ENCODE measurements at regions not wholly inside any gene's neighbourhood (a gene's known extent, or its start where the extent isn't known, plus 50 kb on each side); places are given as distances from the start of the nearest gene placed in this dataset.

DNA sequence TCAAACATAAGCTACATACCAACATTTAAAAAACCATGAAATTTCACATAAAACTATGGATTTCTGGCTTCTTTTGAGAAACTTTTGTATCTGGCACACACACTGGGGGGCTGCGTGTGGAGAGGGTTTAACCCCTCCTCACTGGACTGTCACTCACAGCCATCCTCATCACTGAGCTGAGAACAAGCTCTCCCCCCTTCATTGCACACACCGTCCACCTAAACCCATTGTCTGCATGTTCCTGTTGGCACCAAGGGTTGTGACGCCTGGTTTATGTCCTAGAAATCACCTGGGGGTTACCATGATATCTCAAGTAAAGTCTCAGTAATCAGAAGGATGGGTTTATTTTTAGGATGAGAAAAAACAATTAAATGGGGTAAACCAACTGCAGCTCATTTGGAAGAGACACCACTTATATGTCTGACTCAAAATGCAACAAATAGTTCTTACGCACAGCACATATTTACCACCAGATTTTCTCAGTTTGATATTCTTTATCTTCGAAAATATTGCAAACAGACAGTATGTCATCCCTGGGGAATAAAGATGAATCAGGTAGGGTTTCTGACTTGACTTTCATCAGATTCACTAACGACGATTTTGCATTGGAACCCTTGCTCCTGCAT, 218.5 kb upstream of the KLF6 start:
- no peak for DNase-seq (ENCODE audit: low read depth in 2 of 2)

- DNase-seq (ENCODE audit: low read depth in 2 of 2), result no peak
Observed at GRCh38 chr10:4001811-4002210, 216.8 kb upstream of the KLF6 start.

GRCh38 chr10:3999642-4000041, 214.6 kb upstream of the KLF6 start:
- DNase-seq (ENCODE audit: low read depth in 2 of 2), result no peak

DNA sequence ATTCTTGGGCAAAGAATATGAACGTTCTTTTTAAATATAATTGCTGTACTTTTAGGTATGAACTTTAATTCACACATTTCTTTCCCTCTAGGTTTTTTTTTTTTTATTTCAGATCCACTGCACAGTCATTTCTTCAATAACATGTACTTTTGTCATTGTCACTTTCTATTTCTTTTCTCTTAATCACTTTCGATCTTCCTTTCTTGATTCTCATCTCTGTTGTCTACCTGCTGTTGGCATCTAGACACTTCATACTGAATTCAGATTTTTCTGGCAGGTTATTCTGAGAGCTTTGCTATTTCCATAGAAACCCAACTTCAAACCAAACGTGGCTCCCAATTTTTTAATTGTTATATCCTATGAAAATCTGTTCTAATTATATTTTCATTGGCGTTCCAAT, 211.7 kb upstream of the KLF6 start:
- DNase-seq (ENCODE audit: low read depth in 2 of 2), result no peak

- DNase-seq (ENCODE audit: low read depth in 2 of 2), result peak; percentile 40 to 50
Observed at GRCh38 chr10:3995302-3996210, 210.5 kb upstream of the KLF6 start.

- DNase-seq (ENCODE audit: low read depth in 2 of 2), result peak; percentile 36 to 52
Observed at GRCh38 chr10:3992382-3993178, 207.6 kb upstream of the KLF6 start.

DNA sequence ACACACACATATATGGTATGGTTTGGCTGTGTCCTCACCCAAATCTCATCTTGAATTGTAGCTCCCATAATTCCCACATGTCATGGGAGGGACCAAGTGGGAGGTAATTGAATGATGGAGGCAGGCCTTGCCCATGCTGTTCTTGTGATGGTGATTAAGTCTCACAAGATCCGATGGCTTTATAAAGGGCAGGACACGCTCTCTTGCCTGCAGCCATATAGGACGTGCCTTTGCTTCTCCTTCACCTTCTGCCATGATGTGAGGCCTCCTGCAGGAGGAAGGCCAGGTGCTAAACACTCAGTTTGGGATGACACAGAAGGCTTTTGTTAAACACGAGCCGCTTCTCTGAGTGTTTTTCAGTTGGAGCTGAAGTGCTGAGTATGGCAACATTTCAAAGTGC, 205.3 kb upstream of the KLF6 start:
- DNase-seq (ENCODE audit: low read depth in 2 of 2), result no peak

GRCh38 chr10:3987143-3987974, 202.3 kb upstream of the KLF6 start:
- DNase-seq (ENCODE audit: low read depth in 2 of 2), result no peak

DNA sequence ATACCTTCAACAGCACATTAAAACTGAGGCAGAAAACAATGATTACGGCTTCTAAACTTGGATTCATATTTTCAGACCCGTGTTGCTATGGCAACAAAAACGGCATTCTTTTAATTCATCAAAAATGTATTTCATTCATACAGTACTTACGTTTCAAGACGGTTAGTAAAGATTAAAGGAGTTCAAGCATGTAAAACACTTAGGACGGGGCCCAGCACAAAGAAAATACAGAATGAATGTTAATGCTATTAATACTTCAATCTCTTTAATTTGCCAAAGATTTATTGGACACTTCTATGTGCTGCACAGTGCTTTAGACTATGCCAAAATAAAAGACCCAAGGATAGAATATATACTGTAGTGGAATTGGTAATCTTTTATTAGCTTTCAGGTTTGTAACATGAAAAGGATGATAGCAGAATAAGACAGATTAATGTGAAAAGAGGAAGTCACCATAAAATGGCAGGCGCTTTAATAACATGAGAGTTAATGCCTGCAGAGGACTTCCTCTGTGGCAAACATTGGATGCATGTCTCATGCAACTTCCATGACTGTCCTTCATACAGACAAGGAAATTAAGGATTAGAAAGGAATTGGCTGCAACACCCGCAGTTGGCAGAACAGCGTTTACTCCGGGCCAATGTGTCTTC, 201.6 kb upstream of the KLF6 start:
- DNase-seq (ENCODE audit: low read depth in 2 of 2), result no peak

DNA sequence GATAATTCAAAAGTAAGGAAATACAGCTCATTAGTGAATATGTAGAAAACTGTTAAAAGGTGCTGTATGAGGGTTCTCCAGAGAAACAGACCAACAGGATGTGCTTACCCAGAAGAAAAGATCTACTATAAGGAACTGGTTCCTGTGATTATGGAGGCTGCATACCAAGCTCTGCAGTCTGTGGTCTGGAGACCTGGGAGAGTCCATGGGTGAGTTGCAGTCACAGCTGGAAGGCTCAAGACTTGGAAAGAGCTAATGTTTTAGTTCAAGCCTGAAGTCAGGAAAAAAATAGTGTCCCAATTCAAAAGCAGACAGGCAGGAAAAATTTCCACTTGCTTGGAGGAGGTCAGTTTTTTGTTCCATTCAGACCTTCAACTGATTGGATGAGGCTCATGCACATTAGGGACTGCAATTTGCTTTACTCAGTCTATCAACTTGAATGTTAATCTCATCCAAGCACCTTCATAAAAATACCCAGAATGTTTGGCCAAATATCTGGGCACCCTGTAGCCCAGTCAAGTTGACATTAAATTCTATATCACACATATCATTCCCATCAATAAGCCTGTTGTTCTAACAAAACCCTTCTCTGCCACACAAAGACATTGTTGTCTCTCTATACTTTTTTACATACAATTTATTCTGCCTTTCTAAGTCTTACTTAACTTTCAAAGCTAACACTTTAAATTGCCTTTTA, 197.9 kb upstream of the KLF6 start:
- DNase-seq (ENCODE audit: low read depth in 2 of 2), result no peak

- DNase-seq (ENCODE audit: low read depth in 2 of 2), result no peak
Observed at GRCh38 chr10:3981300-3981699, 196.3 kb upstream of the KLF6 start.

DNA sequence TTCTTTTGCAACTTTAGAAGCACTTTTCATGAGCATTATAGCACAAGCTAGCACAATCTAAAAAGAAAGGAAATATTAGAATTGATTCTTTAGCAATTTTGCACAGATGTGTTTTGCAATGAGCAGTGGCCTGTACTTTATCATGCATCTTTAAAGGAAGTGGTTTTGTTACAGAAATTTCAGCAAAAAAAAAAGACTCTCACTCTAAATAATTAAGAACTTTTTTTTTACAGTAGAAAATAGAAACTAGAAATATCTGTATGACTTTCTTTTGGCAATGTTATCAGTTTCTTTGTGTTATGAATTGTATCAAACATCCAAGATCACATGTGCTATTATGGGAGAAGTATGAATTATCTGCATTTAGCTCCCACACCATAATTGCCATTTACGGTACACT, 195.7 kb upstream of the KLF6 start:
- DNase-seq (ENCODE audit: low read depth in 2 of 2), result no peak

- no peak for DNase-seq (ENCODE audit: low read depth in 2 of 2)
Observed at GRCh38 chr10:3980144-3980543, 195.1 kb upstream of the KLF6 start.

- DNase-seq (ENCODE audit: low read depth in 2 of 2), result no peak
Observed at GRCh38 chr10:3978761-3979160, 193.8 kb upstream of the KLF6 start.

DNA sequence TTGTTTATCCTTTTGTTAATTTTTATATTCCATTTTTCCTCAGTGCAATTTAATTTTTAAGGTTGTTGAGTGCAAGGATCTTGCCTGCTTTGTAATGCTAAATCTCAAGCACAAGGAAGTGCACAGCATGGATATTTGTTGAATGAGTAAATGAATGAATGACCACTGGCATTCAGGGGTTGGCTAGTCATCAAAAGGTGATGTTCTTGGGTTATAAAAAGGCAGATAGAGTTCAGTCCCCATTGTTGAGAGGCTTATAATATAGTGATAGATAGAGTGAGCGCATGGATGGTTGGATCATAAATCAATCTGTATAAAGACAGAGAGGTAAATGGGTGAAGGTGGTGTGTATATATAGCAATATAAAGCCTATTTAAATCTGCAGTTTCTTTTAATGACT, 193.2 kb upstream of the KLF6 start:
- DNase-seq (ENCODE audit: low read depth in 2 of 2), result no peak

DNA sequence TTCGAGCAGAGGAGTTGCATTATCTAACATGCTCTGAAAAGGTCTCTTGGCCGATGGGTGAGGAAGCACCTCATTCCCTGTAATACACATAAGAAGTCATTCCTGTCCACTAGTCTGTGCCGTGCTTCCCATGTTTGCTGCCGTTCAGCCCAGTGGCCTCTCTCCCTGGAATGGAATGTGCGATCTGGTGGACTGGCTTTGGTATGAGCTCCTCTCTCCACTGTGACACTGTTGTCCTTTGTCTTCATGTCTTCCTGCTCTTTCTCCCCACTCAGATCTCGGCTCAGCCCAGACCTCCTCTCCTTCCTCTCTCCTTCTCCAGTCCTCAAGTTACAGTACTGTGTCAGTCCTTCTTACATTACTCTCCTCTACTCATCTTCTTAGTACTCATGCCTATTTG, 192.8 kb upstream of the KLF6 start:
- no peak for DNase-seq (ENCODE audit: low read depth in 2 of 2)

DNA sequence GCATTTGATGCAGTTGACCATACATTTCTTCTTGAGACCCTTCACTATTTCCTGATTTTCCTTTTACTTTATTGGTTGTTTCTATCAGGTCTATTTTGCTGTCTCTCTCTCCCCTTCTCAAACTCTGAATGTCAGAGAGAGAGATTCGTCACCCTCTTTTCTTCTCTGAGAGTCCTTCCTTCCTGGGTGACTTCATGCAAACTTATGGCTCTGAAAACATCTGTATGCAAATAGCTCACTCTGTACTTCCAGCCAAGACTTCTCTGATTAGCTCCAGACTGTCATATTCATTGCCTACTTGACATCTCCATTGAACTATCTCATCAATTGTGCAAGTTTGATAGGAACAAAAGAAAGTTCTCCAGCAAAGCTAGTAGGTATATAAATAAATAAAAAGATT, 191.7 kb upstream of the KLF6 start:
- no peak for DNase-seq (ENCODE audit: low read depth in 2 of 2)

- no peak for DNase-seq (ENCODE audit: low read depth in 2 of 2)
Observed at GRCh38 chr10:3976171-3976570, 191.2 kb upstream of the KLF6 start.

- no peak for DNase-seq (ENCODE audit: low read depth in 2 of 2)
Observed at GRCh38 chr10:3975016-3975415, 190.0 kb upstream of the KLF6 start.

Data from dermis microvascular lymphatic vessel endothelial cell (primary cell).